Spleen (tissue), 11 donors: ENCODE measurements at regions not wholly inside any gene's neighbourhood (a gene's known extent, or its start where the extent isn't known, plus 50 kb on each side); places are given as distances from the start of the nearest gene placed in this dataset.

Experiments
- DNase-seq: peaks from one replicate; pipeline ENCODE4 v3.0.0-alpha.2; 2020
- H3K27ac ChIP-seq, 8 donors: fragments of 200-600 bp; sonication (generic) in 7 of 8; 1 replicate in 4 of 8; 2 replicates in 4 of 8; pipeline versions ENCODE4 v1.5.0 to v1.8.0; 2016 to 2021; ENCODE audit warnings: inconsistent platforms in 4 of 8, mild to moderate bottlenecking in 4 of 8, moderate library complexity in 1 of 8
- H3K27me3 ChIP-seq, 7 donors: fragments of 200-600 bp; sonication (generic) in 6 of 7; replicated peaks in 1 of 7; 1 replicate in 4 of 7; 2 replicates in 3 of 7; pipeline versions ENCODE4 v1.5.0 to v1.8.0; 2016 to 2021; ENCODE audit warnings: inconsistent platforms in 3 of 7, mild to moderate bottlenecking in 1 of 7
- H3K36me3 ChIP-seq, 6 donors: fragments of 200-600 bp; sonication (generic) in 5 of 6; 1 replicate in 4 of 6; 2 replicates in 2 of 6; pipeline versions ENCODE4 v1.5.0 to v1.8.0; 2016 to 2021; ENCODE audit warnings: inconsistent platforms in 2 of 6
- H3K4me1 ChIP-seq, 6 donors: fragments of 200-600 bp; sonication (generic) in 5 of 6; 1 replicate in 3 of 6; 2 replicates in 3 of 6; pipeline versions ENCODE4 v1.5.0 to v1.8.0; 2016 to 2021; ENCODE audit warnings: inconsistent platforms in 3 of 6
- H3K4me3 ChIP-seq, 8 donors: fragments of 200-600 bp; sonication (generic) in 7 of 8; 1 replicate in 4 of 8; 2 replicates in 4 of 8; pipeline versions ENCODE4 v1.5.0 to v1.8.0; 2016 to 2021; ENCODE audit warnings: inconsistent platforms in 4 of 8, mild to moderate bottlenecking in 4 of 8, moderate library complexity in 2 of 8
- H3K9me3 ChIP-seq, 8 donors: fragments of 200-600 bp; sonication (generic) in 7 of 8; 1 replicate in 4 of 8; 2 replicates in 4 of 8; pipeline versions ENCODE4 v1.5.0 to v1.8.0; 2016 to 2021; ENCODE audit warnings: inconsistent platforms in 4 of 8
- POLR2A ChIP-seq, 3 donors: fragments of 450-650 bp; IDR thresholded peaks; one replicate each; pipeline ENCODE4 v1.5.1; 2017; ENCODE audit warnings: antibody characterized with exemption in 3 of 3, mild to moderate bottlenecking in 1 of 3
- POLR2AphosphoS5 ChIP-seq, 3 donors: sonication (generic); formaldehyde crosslinking; IDR thresholded peaks; one replicate each; pipeline ENCODE4 v1.5.1; 2017; ENCODE audit warnings: antibody characterized with exemption in 3 of 3
- WGBS, 5 donors: extraction: QIAGEN DNeasy Blood & Tissue Kit in 3 of 5; methylation state at CpG; one replicate each; pipeline versions ENCODE4 v1.1.5 to v1.1.7; 2013 to 2018; 5-methylcytosine and 5-hydroxymethylcytosine counted together
- intact Hi-C: fragments of 100-400 bp; cut with DNase I; formaldehyde crosslinking; loops from one replicate; pipeline ENCODE4 v1.15.0; 2023; ENCODE audit warnings: low total_unique reads
- TF ChIP-seq, protein P1 (sequence below), 11 experiments: fragments of 200-600 bp in 7 of 11; fragments of 450-650 bp in 4 of 11; sonication (generic) in 4 of 11; IDR thresholded peaks in 8 of 11; conservative IDR thresholded peaks in 3 of 11; 1 replicate in 7 of 11; 2 replicates in 4 of 11; pipeline versions ENCODE4 v1.4.0 to v1.8.0; 2016 to 2021; ENCODE audit warnings: antibody characterized with exemption in 11 of 11, inconsistent platforms in 4 of 11, mild to moderate bottlenecking in 1 of 11
- donor health status: healthy with polysubstance abuse.
- donor health status: DM: no; HTN: no; CAD: no; lungs with moderate emphysema.
- donor health status: DM: no; HTN: no; CAD: no.
- donor health status: Bipolar disorder and iron deficiency.
- donor health status: healthy.
- donor health status: DM: no; HTN: no; CAD: no.
- donor health status: DM: yes; HTN: yes; CAD: no.

DNA sequence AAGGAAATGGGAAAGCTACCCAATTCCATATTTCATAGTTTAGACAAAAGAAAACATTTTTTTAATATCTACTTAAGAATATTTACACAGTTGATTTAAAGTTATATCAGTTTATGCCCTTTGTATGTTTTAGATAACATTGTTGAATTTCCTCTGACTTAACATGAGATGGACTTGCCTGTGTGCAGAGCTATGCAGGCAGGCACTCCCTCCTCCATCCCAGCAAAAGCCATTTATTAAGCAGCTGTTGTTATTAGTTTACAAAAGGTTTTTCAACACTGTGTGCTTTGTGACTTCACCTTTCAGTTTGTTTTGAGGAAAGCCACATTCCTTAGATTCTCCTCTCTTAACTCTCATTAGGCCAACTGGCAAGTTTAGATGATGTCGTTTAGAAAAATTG is 337.5 kb upstream of the PDE3A start:
- H3K36me3 ChIP-seq = no peaks in the 10 kb centered on the region
- H3K9me3 ChIP-seq = no peaks in the 10 kb centered on the region
- H3K4me3 ChIP-seq = no peak overlapping the region
- H3K4me1 ChIP-seq = no peaks in the 10 kb centered on the region
- no peaks in the 10 kb centered on the region for H3K27me3 ChIP-seq
- intact Hi-C loops = no loop called here
- H3K27ac ChIP-seq = no peak overlapping the region
- DNase-seq = no peak
- WGBS, 5 donors = 35 to 82% (median 42%) methylated on average over 1 of the region's 1 CpG
- TF ChIP-seq, protein P1, sequence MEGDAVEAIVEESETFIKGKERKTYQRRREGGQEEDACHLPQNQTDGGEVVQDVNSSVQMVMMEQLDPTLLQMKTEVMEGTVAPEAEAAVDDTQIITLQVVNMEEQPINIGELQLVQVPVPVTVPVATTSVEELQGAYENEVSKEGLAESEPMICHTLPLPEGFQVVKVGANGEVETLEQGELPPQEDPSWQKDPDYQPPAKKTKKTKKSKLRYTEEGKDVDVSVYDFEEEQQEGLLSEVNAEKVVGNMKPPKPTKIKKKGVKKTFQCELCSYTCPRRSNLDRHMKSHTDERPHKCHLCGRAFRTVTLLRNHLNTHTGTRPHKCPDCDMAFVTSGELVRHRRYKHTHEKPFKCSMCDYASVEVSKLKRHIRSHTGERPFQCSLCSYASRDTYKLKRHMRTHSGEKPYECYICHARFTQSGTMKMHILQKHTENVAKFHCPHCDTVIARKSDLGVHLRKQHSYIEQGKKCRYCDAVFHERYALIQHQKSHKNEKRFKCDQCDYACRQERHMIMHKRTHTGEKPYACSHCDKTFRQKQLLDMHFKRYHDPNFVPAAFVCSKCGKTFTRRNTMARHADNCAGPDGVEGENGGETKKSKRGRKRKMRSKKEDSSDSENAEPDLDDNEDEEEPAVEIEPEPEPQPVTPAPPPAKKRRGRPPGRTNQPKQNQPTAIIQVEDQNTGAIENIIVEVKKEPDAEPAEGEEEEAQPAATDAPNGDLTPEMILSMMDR (IDR thresholded peaks at IDR 0.05 in 8 of 11, conservative IDR thresholded peaks at IDR 0.05 in 3 of 11) = no peak
- TF ChIP-seq POLR2A (IDR thresholded peaks at IDR 0.05) (no peak), POLR2AphosphoS5 (IDR thresholded peaks at IDR 0.05) (no peak)

DNA sequence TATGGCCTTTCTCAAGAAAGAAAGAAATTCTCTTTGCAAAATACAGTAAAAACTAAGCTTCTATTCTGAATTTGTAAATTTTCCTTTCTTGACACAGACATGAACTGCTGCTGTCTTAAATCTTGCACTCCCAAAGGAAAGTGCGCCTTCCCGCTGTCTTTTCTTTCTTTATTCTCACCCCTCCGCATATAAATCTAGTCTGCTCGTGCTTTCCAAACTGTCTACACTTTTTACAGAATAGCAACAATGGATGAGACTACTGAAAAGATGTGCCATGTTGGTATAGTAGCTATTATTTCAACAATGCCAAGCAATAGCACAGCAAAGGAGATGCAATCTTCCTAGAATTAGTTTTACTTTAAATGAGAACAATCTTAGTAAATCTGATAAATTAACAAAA is 328.8 kb upstream of the PDE3A start:
- Histone ChIP-seq H3K27ac (no peak overlapping the region), H3K4me3 (no peak overlapping the region), H3K9me3 (no peaks in the 10 kb centered on the region), H3K36me3 (no peaks in the 10 kb centered on the region), H3K27me3 (no peaks in the 10 kb centered on the region), H3K4me1 (no peaks in the 10 kb centered on the region)
- intact Hi-C loops = no loop called here
- DNase-seq = no peak
- TF ChIP-seq, protein P1 (IDR thresholded peaks at IDR 0.05 in 8 of 11, conservative IDR thresholded peaks at IDR 0.05 in 3 of 11) = no peak
- TF ChIP-seq POLR2A (IDR thresholded peaks at IDR 0.05) = no peak
- TF ChIP-seq POLR2AphosphoS5 (IDR thresholded peaks at IDR 0.05) = no peak
- 91 to 93% (median 91%) methylated on average over 4 of the region's 4 CpGs for WGBS, 5 donors

DNA sequence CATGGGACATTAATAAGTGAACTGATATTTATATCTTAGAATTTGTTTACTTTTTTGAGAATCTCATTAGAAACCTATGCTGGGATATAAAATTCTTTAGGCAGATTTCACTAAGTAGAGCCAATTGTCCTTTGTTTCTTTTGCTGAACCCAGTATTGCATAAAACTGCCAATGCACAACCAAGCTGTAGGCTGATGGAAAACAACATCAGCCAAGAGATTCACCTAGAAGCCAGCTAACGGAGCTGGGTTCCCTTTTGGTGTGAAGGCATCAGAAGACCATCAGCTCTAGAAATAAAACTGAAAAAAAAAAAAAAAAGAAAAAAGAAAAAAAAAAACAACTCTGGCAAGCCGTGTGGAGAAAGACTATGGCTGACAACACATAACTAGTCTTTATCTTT is 328.2 kb upstream of the PDE3A start:
- WGBS, 5 donors = 53 to 89% (median 76%) methylated on average over 2 of the region's 2 CpGs
- Histone ChIP-seq H3K27ac (no peak overlapping the region), H3K4me1 (no peaks in the 10 kb centered on the region), H3K36me3 (no peaks in the 10 kb centered on the region), H3K9me3 (no peaks in the 10 kb centered on the region), H3K4me3 (no peak overlapping the region), H3K27me3 (no peaks in the 10 kb centered on the region)
- TF ChIP-seq, protein P1 (IDR thresholded peaks at IDR 0.05 in 8 of 11, conservative IDR thresholded peaks at IDR 0.05 in 3 of 11) = no peak
- TF ChIP-seq POLR2AphosphoS5 (IDR thresholded peaks at IDR 0.05) (no peak), POLR2A (IDR thresholded peaks at IDR 0.05) (no peak)
- DNase-seq = no peak
- intact Hi-C loops = no loop called here

DNA sequence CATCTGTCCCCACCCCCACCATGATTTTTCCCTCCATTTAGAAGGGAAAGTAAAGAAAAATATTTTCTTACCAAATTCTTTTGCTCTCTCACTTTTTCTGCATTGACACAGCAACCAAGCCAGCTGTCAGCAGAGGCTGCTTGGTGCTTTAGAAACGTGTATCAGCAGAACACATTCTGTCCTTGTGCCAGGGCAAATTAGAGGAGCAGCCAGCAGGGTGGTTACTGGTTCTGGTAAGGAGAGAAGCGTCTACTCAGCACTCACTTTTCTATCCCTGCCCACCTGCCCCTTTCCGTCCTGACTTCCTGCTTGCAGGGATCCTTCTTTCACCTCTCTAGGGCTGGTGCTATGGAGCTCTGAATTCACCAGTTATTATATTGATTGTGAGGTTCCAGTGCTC is 327.5 kb upstream of the PDE3A start:
- TF ChIP-seq POLR2AphosphoS5 (IDR thresholded peaks at IDR 0.05) (no peak), POLR2A (IDR thresholded peaks at IDR 0.05) (no peak)
- TF ChIP-seq, protein P1 (IDR thresholded peaks at IDR 0.05 in 8 of 11, conservative IDR thresholded peaks at IDR 0.05 in 3 of 11) = no peak
- DNase-seq = no peak
- H3K27ac ChIP-seq = no peak overlapping the region
- no peak overlapping the region for H3K4me3 ChIP-seq
- WGBS, 5 donors = 58 to 73% (median 66%) methylated on average over 3 of the region's 3 CpGs
- no peaks in the 10 kb centered on the region for H3K36me3 ChIP-seq
- no peaks in the 10 kb centered on the region for H3K4me1 ChIP-seq
- H3K9me3 ChIP-seq = no peaks in the 10 kb centered on the region
- intact Hi-C loops = no loop called here
- H3K27me3 ChIP-seq = no peaks in the 10 kb centered on the region
